Mucosa of descending colon (tissue), 3 donors: ENCODE measurements at regions not wholly inside any gene's neighbourhood (a gene's known extent, or its start where the extent isn't known, plus 50 kb on each side); places are given as distances from the start of the nearest gene placed in this dataset.

Experiments used
- ATAC-seq: fragments of 200-7000 bp; cut with Tn5 transposase; one replicate; pipeline ENCODE4 v1.9.1; 2020; ENCODE audit warnings: mild to moderate bottlenecking, moderate library complexity
- DNase-seq, 3 donors: peaks; one replicate each; pipeline ENCODE4 v3.0.0-alpha.2; 2020
- H3K36me3 ChIP-seq: fragments of 200-600 bp; one replicate; pipeline ENCODE4 v1.8.0; 2021; ENCODE audit warnings: low read depth, mild to moderate bottlenecking
- H3K4me1 ChIP-seq: fragments of 200-600 bp; one replicate; pipeline ENCODE4 v1.8.0; 2021; ENCODE audit warnings: low read depth, mild to moderate bottlenecking
- H3K4me3 ChIP-seq: fragments of 200-600 bp; one replicate; pipeline ENCODE4 v1.8.0; 2021; ENCODE audit warnings: mild to moderate bottlenecking
- H3K9me3 ChIP-seq: fragments of 200-600 bp; one replicate; pipeline ENCODE4 v1.8.0; 2021; ENCODE audit warnings: mild to moderate bottlenecking
- CTCF ChIP-seq: fragments of 200-600 bp; IDR thresholded peaks from one replicate; pipeline ENCODE4 v1.8.0; 2022; ENCODE audit warnings: antibody characterized with exemption, mild to moderate bottlenecking
- intact Hi-C, 2 donors: fragments of 100-400 bp; cut with DNase I in 1 of 2; cut with micrococcal nuclease in 1 of 2; formaldehyde crosslinking; loops; one replicate each; pipeline versions ENCODE4 v1.11.0 to v1.11.1; 2022; cut with DNase I, micrococcal nuclease
- donor health status: DM: no; HTN: no; CAD: no; lungs with moderate emphysema.
- donor health status: DM: no; HTN: no; CAD: no.
- donor health status: DM: no; HTN: yes; CAD: no.

- no peak for TF ChIP-seq CTCF
- intact Hi-C loops: no loop called here
- no peak overlapping the region for H3K4me3 ChIP-seq
- no peaks in the 10 kb centered on the region for H3K4me1 ChIP-seq
- no peak for DNase-seq
- no peaks in the 10 kb centered on the region for H3K9me3 ChIP-seq
- no peak for ATAC-seq
- H3K36me3 ChIP-seq: no peaks in the 10 kb centered on the region
Observed at GRCh38 chr3:162436826-162437225, 940.2 kb downstream of the OTOL1 start.

- ATAC-seq (no peak), DNase-seq (no peak)
- H3K9me3 ChIP-seq: no peaks in the 10 kb centered on the region
- no peaks in the 10 kb centered on the region for H3K4me1 ChIP-seq
- H3K36me3 ChIP-seq: no peaks in the 10 kb centered on the region
- TF ChIP-seq CTCF: no peak
- H3K4me3 ChIP-seq: no peak overlapping the region
- intact Hi-C loops: no loop called here
Observed at GRCh38 chr3:162437480-162437879, 940.9 kb downstream of the OTOL1 start.

GRCh38 chr3:162441716-162442115 is 945.1 kb downstream of the OTOL1 start:
- H3K4me1 ChIP-seq: no peaks in the 10 kb centered on the region
- H3K9me3 ChIP-seq: no peaks in the 10 kb centered on the region
- DNase-seq (no peak), ATAC-seq (no peak)
- TF ChIP-seq CTCF: no peak
- H3K4me3 ChIP-seq: no peak overlapping the region
- H3K36me3 ChIP-seq: no peaks in the 10 kb centered on the region
- intact Hi-C loops: no loop called here

- ATAC-seq (no peak), DNase-seq (no peak)
- intact Hi-C loops: no loop called here
- Histone ChIP-seq H3K4me3 (no peak overlapping the region), H3K4me1 (no peaks in the 10 kb centered on the region), H3K36me3 (no peaks in the 10 kb centered on the region), H3K9me3 (no peaks in the 10 kb centered on the region)
- no peak for TF ChIP-seq CTCF
Observed at GRCh38 chr3:162443376-162443775, 946.8 kb downstream of the OTOL1 start.

- Histone ChIP-seq H3K4me3 (no peak overlapping the region), H3K9me3 (no peaks in the 10 kb centered on the region), H3K4me1 (no peaks in the 10 kb centered on the region), H3K36me3 (no peaks in the 10 kb centered on the region)
- intact Hi-C loops: no loop called here
- DNase-seq (no peak), ATAC-seq (no peak)
- no peak for TF ChIP-seq CTCF
Observed at GRCh38 chr3:162468791-162469190, 972.2 kb downstream of the OTOL1 start.

- DNase-seq (no peak), ATAC-seq (no peak)
- TF ChIP-seq CTCF: no peak
- intact Hi-C loops: no loop called here
- H3K4me3 ChIP-seq: no peak overlapping the region
- H3K9me3 ChIP-seq: no peaks in the 10 kb centered on the region
- H3K4me1 ChIP-seq: no peaks in the 10 kb centered on the region
- H3K36me3 ChIP-seq: no peaks in the 10 kb centered on the region
Observed at GRCh38 chr3:162487138-162487537, 990.5 kb downstream of the OTOL1 start.
